ENCODE measurements at regions not wholly inside any gene's neighbourhood (a gene's known extent, or its start where the extent isn't known, plus 50 kb on each side); places are given as distances from the start of the nearest gene placed in this dataset.

DNA sequence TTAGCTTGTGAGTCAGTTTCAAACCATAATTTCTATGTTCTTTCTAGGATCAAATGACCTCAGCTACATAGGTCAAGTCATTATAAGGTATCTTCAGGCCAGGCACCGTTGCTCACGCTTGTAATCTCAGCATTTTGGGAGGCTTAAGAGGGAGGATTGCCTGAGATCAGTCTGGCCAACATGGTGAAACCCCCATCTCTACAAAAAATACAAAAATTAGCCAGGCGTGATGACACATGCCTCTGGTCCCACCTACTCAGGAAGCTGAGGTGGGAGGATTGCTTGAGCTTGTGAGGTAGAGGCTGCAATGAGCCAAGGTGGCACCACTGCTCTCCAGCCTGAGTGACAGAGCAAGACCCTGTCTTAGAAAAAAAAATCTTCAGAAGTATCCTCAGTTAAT, 362.3 kb downstream of the GATA3 start:
- TF ChIP-seq EZH2 (IDR thresholded peaks at IDR 0.05; ENCODE audit: low read length) (no peak), CTCF (optimal IDR thresholded peaks at IDR 0.05 in 1 of 3, IDR thresholded peaks at IDR 0.05 in 1 of 3, conservative IDR thresholded peaks at IDR 0.05 in 1 of 3; ENCODE audit: extremely low read depth in 1 of 3, insufficient read depth in 2 of 3, low read length in 3 of 3) (no peak)
